Right lobe of liver (tissue), 4 donors: ENCODE measurements at regions not wholly inside any gene's neighbourhood (a gene's known extent, or its start where the extent isn't known, plus 50 kb on each side); places are given as distances from the start of the nearest gene placed in this dataset.

ENCODE experiments used
- CTCF ChIP-seq, 4 donors: fragments of 200-600 bp in 3 of 4; fragments of 450-650 bp in 1 of 4; IDR thresholded peaks; one replicate each; pipeline versions ENCODE4 v1.5.1 to v1.8.0; 2016 to 2022; ENCODE audit warnings: antibody characterized with exemption in 4 of 4, mild to moderate bottlenecking in 2 of 4
- POLR2A ChIP-seq: fragments of 450-650 bp; IDR thresholded peaks from one replicate; pipeline ENCODE4 v1.6.1; 2017; ENCODE audit warnings: antibody characterized with exemption, mild to moderate bottlenecking
- donor health status: DM: no; HTN: no; CAD: no.
- donor health status: DM: no; HTN: no; CAD: no.
- donor health status: DM: no; HTN: yes; CAD: no.

- no peak for TF ChIP-seq CTCF (IDR thresholded peaks at IDR 0.05)
- no peak for TF ChIP-seq POLR2A
Measured at GRCh38 chr1:101333186-101333585, 96.4 kb downstream of the S1PR1 start.
